GDM1 (cell line): ENCODE measurements at regions not wholly inside any gene's neighbourhood (a gene's known extent, or its start where the extent isn't known, plus 50 kb on each side); places are given as distances from the start of the nearest gene placed in this dataset.
A peak's percentile ranks its signal among the peaks of the same experiment; 100 is the strongest.

ENCODE experiments used
- DNase-seq: peaks from one replicate; lab custom pipeline; 2025; lab: John Stamatoyannopoulos, UW

- DNase-seq: no peak
Observed at GRCh38 chr3:110234831-110235230, 836.8 kb upstream of the NECTIN3 start.

DNA sequence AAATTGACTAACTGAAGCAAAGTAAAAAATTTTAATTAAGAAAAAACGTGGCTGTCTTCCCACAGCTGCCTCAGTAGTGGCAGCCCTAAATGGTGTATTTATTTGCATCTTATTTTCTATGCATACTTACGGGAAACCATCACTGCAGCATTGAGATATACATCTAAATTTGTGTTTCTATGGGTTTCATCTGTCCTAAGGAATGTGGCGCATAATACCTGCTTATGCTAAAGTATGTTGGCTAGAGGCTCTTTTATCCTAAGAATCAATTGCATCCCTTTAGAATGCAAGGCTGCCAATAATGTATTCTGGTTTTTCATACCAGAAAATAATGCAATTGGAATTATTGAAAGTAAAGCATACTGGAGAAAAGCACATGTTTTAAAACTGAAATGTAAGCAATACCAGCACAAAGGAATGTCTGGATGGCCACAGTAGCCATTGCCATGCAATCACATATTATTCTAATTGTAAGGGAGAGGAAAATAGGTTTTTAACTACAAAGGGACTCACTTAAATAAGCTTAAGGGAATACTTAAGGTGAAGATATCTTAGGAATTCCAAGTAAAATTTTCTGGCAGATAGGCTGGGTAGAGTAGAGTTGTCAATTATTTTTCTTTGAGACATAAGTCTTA, 834.5 kb upstream of the NECTIN3 start:
- no peak for DNase-seq

DNA sequence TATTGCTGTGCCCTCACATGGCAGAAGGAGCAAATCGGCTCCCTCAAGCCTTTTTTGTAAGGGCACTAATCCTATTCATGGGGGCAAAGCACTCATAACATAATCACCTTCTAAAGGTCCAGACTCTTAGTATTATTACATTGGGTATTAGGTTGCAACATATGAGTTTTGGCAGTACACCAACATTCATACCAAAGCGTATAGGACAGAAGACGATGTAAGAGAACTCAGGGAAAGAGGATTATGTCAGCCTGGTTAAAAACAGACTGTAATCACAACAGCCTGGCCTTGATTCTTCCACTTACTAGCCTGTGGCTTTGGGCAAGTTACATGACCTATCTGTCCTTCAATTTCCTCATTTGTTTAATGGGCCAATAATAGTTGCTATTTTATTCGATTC, 828.5 kb upstream of the NECTIN3 start:
- DNase-seq: no peak

DNA sequence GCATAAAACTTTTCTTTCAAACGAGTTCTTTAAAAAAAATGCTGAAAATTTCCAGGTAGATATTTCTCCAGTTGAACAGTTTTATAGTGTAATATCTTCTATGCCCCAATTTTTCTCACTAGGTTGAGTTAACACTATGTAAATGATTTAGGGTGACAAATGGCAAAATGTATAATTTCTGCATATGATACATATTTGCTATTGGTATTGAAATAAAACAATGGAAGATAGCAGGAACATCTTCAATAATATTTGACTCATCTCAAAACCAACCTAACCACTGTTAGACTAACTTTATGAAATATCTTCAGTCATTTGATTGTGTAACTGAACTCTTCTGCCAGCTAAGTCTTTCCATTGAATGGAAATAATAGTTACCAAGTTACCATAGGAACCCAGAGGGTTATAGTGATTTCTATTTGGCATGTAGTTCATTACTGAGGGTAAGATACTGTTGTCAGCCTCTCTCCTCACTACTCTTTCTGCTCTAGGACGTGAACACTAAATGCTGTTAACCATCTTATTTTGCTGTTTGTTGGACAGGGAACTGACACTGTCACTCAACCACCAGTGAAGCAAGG, 824.7 kb upstream of the NECTIN3 start:
- no peak for DNase-seq

DNA sequence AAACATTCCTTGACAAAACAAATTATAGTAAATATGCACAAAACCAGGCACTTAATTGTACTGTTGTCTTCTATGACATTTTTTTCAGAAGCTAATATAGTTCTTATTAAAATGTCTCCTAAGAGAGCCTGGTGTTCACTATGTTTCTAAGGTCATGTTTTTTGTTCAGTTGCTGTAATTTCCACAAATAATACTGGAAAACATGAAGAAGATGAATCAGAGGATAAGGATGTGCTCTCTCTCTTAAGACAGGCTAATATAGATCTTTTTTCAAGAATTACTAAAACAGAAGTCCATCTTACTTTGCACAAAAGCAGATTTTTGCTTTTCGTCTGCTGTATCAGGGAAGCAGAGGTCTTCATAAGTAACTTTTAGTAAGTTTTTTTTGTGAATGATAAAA, 823.0 kb upstream of the NECTIN3 start:
- DNase-seq: no peak

DNA sequence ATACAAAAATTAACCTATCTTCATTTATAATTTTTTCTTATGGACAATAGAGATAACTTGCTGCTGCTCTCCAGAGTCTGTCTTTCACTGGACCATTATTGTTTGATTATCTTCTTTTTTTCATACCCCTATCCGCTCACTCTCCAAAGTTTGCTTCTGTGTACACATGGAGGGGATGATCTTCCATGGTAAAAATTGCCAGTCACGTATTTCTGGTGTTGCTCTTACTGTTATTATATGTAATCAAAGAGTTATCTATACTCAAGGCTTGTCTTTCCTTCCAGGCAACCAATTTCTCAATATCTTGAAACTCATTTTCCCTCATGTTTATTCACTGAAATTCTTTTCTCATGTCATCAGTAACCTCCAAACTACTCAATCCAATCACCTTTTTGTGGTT, 817.8 kb upstream of the NECTIN3 start:
- no peak for DNase-seq

DNA sequence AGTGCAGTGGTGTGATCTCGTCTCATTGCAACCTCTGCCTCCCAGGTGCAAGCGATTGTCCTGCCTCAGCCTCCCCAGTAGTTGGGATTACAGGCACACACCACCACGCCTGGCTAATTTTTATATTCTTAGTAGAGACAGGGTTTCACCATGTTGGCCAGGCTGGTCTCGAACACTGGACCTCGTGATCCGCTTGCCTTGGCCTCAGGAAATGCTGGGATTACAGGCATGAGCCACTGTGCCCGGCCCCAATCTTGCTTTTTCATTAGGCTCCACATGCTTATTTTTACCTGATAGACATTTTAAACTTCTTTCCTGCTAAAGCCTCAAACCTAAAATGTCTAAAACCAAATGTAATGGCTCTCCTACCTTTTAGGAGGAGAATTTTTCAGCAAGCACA, 817.0 kb upstream of the NECTIN3 start:
- no peak for DNase-seq

DNA sequence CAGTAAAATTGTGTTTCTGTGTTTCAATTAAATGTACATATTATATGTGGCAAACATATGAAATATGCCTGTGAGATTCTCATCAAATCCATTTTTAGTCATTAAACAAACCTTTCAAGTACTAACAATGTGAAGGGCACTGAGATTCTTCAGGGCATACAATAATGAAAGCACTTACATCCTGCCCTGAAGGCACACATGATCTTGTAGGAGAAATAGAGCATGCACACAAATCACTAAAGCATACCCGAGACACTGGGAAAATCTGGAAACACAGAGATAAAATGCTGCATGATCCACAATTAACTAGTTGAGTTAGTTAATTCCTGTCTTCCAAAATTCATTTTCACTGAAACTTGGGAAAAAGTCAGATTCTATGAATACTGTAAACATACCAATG, 810.5 kb upstream of the NECTIN3 start:
- DNase-seq: no peak

GRCh38 chr3:110262896-110263295, 808.7 kb upstream of the NECTIN3 start:
- DNase-seq: no peak

GRCh38 chr3:110265302-110265701, 806.3 kb upstream of the NECTIN3 start:
- DNase-seq: no peak

GRCh38 chr3:110267304-110267845, 804.2 kb upstream of the NECTIN3 start:
- no peak for DNase-seq

GRCh38 chr3:110272525-110272924, 799.1 kb upstream of the NECTIN3 start:
- no peak for DNase-seq

GRCh38 chr3:110291886-110292501, 779.6 kb upstream of the NECTIN3 start:
- DNase-seq: no peak

DNA sequence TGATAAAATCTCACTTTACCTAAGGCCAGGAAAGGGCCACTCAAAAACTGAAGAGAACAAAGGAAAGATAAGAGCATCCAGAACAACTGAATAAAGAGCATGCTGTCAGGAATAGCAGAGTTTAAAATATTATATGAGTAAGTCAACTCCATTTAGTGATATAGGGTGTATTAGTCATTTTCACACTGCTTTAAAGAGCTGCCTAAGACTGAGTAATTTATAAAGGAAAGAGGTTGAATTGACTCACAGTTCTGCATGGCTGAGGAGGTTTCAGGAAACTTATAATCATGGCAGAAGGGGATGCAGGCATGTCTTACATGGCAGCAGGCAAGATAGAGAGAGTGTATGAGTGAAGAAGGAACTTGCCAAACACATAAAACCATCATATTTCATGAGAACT, 778.0 kb upstream of the NECTIN3 start:
- no peak for DNase-seq

DNA sequence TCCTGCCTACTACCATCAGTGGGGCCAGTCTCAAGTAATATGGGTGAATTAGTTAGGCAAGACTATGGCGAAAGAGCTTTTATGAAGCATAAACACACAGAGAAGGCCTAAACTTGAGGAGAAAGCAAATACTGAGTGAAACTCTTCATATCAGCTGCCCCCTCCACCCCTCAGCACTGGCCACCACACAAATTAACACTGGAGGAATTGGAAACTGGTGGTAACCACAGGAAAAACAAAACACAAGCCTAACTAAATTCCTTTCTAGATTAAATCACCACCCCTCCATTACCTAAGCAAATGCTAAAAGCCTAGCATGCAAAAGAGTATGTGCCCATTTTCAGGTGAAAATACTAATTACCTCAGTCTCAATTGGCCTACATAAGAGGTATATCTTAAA, 774.7 kb upstream of the NECTIN3 start:
- no peak for DNase-seq

GRCh38 chr3:110301781-110302180, 769.8 kb upstream of the NECTIN3 start:
- no peak for DNase-seq

GRCh38 chr3:110307065-110307809, 764.4 kb upstream of the NECTIN3 start:
- no peak for DNase-seq

GRCh38 chr3:110311541-110311940, 760.1 kb upstream of the NECTIN3 start:
- no peak for DNase-seq

GRCh38 chr3:110314512-110315114, 757.0 kb upstream of the NECTIN3 start:
- DNase-seq: peak; percentile 13

DNA sequence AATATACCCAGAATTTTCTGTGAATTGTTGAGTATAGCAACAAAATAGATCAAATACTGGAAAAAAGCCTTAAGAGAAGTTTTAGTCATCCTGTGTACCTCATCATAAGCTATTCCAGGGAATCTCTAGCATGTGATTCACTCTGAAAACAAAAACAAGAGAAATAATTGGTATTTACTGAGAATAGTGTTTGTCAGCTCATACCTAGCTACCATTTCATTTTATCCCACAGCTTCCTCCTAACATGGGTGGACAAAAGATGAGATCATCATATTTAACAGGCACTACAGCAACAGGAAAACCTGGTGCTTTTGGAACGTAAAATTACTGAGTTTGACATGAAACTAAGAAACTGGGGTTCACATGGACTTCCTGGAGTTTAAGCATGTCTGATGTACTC, 753.5 kb upstream of the NECTIN3 start:
- DNase-seq: no peak

- no peak for DNase-seq
Observed at GRCh38 chr3:110323349-110323748, 748.3 kb upstream of the NECTIN3 start.

GRCh38 chr3:110324171-110324705, 747.4 kb upstream of the NECTIN3 start:
- DNase-seq: no peak
